Mesenteric fat pad (tissue), 1 donor: ENCODE measurements at regions not wholly inside any gene's neighbourhood (a gene's known extent, or its start where the extent isn't known, plus 50 kb on each side); places are given as distances from the start of the nearest gene placed in this dataset.

Experiments
- DNase-seq: peaks from one replicate; pipeline ENCODE4 v3.0.0-alpha.2; 2020; ENCODE audit warnings: low spot score
- donor health status: DM: yes; HTN: yes; CAD: no.

- DNase-seq, result peak; percentile 81
These were observed 960.6 kb downstream of the BRD1 start for GRCh38 chr22:48866906-48867681.

GRCh38 chr22:48864748-48865147 lies 962.9 kb downstream of the BRD1 start:
- DNase-seq, result no peak

- DNase-seq, result peak; percentile 45
These were observed 963.6 kb downstream of the BRD1 start for GRCh38 chr22:48863965-48864528.

GRCh38 chr22:48860557-48860956 lies 967.1 kb downstream of the BRD1 start:
- peak; percentile 26 for DNase-seq

- DNase-seq, result no peak
These were observed 968.8 kb downstream of the BRD1 start for GRCh38 chr22:48858856-48859255.

GRCh38 chr22:48858121-48858520 lies 969.6 kb downstream of the BRD1 start:
- peak; percentile 45 for DNase-seq

- DNase-seq, result peak; percentile 72
These were observed 970.4 kb downstream of the BRD1 start for GRCh38 chr22:48857202-48857805.

GRCh38 chr22:48856308-48856615 lies 971.4 kb downstream of the BRD1 start:
- DNase-seq, result peak; percentile 62

GRCh38 chr22:48855593-48856307 lies 971.9 kb downstream of the BRD1 start:
- peak; percentile 60 for DNase-seq

- no peak for DNase-seq
These were observed 972.7 kb downstream of the BRD1 start for GRCh38 chr22:48855013-48855412.

GRCh38 chr22:48853627-48854240 lies 973.9 kb downstream of the BRD1 start:
- DNase-seq, result peak; percentile 74

- DNase-seq, result no peak
These were observed 975.6 kb downstream of the BRD1 start for GRCh38 chr22:48851933-48852549.

- no peak for DNase-seq
These were observed 976.9 kb downstream of the BRD1 start for GRCh38 chr22:48850658-48851287.

GRCh38 chr22:48849963-48850657 lies 977.6 kb downstream of the BRD1 start:
- no peak for DNase-seq

GRCh38 chr22:48849219-48849912 lies 978.3 kb downstream of the BRD1 start:
- DNase-seq, result no peak

GRCh38 chr22:48846200-48846599 lies 981.5 kb downstream of the BRD1 start:
- no peak for DNase-seq

- no peak for DNase-seq
These were observed 982.2 kb downstream of the BRD1 start for GRCh38 chr22:48845356-48845936.

- DNase-seq, result no peak
These were observed 983.5 kb downstream of the BRD1 start for GRCh38 chr22:48844056-48844675.

- no peak for DNase-seq
These were observed 984.0 kb downstream of the BRD1 start for GRCh38 chr22:48843640-48844039.
